ENCODE measurements at regions not wholly inside any gene's neighbourhood (a gene's known extent, or its start where the extent isn't known, plus 50 kb on each side); places are given as distances from the start of the nearest gene placed in this dataset.
"Not testable (repeated sequence)": the region's sequence is repeated elsewhere in the genome, so short reads cannot be mapped to it uniquely, and the experiment has no call there.

DNA sequence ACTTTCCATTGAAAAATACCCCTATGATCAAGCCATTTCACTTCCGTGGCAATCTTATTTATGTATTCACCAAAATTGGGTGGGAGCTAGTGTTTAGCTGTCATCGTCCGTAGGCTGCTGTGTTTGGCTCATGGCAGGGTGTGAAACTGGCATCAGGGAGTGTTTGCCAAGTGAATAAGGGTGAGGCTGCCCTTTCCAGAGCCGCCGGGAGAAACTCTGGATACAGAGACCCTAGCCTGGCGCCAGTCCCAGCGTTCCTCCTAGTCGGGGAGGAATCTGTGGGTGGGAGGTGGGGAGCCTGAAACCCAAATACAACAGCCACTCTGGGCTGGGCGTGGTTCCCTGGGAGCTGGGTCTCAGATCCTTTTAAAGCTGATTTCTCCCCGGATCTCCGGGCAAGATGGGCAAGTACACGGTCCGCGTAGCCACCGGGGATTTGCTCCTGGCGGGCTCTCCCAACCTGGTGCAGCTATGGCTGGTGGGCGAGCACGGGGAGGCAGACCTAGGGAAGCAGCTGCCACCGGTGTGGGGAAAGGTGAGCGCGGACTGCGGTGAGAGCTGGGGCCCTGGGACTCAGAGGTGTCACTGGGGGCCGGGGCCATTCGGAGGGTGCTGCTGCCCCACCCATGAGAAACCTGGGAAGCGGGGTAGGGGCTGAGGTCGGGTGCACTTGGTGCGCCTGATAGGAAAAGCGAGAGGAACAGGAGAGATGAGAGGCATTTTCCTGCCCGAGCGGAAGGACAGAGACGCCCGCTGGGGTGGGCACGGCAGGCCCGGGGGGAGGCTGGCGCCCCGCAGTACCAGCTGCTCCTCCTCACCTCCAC, 62.1 kb upstream of the TEKT1 start:
- no peak for DNase-seq

- DNase-seq: no peak
Measured at GRCh38 chr17:6894206-6894528, 62.6 kb upstream of the TEKT1 start.

DNA sequence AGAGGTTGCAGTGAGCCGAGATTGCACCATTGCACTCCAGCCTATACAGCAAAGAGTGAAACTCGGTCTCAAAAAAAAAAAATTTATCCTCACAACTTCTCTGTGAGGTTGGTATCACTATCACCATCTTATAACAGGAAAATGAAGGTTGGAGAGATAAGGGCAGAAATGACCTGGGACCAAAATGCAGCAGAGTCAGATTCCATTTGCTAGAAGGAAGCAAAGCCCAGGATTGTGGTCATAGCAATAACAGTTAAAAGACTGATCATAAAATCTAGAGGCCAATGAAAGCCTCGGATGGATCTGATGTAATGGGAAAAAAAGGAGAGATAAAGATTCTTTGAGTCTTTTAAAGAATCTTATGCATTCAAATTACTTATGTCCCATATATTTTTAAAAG, 69.6 kb upstream of the TEKT1 start:
- no peak for DNase-seq

DNA sequence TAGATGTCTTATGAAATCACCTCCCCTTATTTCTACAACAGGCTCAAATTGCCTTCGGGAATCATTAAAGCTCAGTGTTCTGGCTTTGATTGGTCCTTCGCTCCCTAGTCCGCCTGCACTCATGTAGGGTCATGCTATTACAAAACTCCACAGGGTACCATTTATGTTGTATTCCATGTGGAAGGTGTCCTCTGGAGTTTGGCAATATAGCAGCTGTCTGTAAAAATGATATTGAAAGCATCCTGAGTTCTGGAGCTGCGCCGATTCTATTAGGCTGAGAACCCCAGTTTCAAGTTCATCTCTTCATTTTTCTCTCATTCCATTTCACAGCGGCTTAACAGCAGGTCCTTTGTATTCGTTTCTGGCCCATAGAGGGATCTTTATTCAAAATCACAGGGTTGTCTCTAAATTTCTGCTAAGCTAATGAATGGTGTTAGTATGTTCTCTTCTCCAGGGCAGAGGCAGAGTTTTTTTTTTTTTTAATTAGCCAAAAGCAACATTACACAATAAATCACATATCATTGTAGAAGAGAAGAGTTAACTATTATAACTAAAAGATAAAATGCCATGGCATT, 71.9 kb upstream of the TEKT1 start:
- DNase-seq: no peak

- no peak for DNase-seq
Measured at GRCh38 chr17:6908807-6909206, 77.3 kb upstream of the TEKT1 start.

GRCh38 chr17:6910987-6911603, 79.6 kb upstream of the TEKT1 start:
- peak; percentile 45 for DNase-seq

DNA sequence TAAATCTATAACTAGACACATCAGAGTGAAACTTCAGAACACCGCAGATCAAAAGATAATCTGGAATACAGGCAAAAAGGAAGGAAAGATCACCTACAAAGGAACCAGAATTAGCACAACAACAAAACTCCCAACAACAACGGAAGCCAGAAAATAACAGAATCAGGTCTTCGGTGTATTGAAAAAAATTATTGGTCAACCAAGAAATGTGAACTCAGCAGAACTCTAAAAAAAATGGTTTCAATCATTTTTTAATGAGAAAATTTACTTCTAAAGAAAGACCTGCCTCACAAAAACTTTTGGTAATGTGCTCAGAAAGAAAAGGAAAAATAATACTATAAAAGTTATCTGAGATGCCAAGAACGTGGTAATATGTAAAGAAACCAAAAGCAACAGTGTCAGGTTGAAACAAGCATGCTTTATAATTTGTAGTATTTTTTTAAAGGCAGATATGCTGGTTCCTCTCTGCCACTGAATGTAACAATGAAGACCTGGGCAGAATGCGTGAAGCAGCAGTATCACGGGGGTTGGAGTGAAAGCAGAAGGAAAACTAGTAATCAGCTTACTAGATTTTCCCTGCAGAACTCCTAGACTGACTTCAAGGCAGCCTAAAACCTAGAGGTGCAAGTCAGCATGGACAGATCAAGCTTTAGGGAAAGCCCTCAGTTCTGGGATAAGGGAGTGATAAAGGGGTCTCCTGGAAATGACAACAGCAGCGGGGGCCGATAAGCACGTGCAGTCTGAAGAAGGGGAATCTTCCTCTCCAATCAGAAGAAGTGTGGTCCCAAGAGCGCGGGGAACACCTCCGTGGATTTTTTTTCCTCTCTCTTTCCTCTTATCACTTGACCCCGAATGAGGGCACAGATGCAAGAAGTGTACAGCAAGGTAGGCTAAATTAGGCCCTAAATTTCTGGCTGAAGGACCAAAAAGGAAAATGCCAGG, 80.9 kb upstream of the TEKT1 start:
- DNase-seq: no peak

DNA sequence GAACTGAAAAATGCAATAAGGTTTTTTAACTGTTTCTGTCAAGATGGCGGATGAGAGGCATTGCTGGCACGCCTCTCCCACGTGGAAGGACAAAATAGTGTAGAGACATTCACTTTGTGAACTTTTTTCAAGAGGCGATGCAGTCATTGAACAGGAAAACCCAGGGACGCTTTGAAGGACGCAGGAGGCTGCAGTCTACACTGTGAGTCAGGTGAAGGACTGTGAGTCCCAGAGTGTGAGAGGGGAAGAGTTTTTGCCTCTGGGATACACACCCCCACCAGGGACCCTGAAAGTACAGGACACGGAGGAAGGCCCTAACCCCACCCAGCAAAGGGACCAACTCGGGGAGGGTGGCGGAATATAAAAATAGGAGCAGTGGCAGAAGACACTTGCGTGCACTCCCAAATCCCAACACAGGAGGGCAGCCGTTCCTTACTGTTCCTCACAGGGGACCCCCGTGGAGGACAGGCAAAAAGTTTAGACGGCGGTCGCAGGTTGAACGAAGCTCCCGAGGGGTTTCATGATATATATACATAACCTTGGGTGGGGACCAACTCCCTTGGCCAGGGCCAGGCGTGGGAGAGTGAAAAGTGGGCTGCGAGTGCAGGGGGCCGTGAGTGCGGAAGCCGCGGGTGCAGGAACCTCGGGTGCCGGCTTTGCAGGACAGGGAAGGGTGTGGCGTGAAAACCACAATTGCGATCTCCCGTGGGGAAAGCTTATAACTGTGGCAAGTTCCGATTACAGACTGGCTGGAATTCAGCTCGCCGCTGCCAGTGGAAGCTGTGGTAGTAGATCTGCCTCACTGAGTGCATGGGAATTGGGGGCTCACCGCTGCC, 82.0 kb upstream of the ALOX12 start:
- peak; percentile 51 for DNase-seq

DNA sequence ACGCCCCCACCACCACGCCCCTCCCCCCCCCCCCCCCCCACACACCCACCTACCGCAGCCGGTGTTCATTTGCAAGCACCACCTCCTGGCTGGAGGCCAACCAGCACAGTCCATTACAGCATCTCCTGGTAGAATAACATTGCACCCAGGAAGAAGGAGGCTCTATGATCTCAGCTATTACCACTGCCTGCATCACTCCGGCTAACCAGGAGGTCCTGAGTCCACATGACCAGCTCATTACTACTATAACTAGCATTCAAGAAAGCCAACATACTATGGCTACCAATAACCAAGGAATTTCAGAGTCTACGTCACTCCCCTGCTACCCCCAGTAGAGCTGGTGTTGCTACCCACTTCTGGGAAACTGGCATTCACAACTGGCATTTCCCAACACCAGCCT, 81.1 kb upstream of the ALOX12 start:
- no peak for DNase-seq

DNA sequence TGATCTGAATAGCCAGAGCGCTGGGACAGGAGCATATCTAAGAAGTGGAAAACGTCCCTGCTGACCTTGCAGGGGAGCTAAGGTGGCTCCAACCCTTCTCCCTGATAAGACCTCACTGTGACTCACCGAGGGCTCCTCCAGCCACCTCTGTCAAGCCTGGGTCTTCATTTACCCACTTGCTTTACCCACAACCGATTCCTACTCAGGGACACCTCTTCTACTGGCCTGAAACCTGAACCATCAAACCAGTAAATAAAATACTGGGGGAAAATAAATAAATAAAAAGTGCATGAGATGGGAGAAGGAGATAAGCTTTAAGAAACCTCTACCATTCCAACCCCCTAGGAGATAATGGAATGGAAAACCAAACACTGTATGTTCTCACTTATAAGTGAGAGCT, 80.2 kb upstream of the ALOX12 start:
- DNase-seq: no peak

DNA sequence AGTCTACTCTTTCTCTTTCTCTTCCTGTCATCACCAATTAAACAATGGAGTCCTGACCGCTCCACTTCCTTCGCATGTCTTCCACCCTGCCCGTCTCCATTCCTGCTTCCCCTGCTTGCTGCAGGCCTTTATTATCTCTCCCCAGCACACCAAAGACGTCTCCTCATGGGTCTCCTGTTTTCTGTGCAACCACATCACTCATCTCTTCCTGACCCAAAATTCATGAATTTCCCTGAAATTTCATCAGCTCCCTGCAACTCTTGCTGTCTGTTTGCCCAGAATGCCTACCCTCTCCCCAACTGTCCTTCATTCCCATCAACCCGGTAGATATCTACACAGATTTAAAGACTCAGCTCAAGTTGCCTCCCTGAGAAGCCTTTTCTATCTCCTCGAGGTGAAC, 76.7 kb upstream of the ALOX12 start:
- no peak for DNase-seq

DNA sequence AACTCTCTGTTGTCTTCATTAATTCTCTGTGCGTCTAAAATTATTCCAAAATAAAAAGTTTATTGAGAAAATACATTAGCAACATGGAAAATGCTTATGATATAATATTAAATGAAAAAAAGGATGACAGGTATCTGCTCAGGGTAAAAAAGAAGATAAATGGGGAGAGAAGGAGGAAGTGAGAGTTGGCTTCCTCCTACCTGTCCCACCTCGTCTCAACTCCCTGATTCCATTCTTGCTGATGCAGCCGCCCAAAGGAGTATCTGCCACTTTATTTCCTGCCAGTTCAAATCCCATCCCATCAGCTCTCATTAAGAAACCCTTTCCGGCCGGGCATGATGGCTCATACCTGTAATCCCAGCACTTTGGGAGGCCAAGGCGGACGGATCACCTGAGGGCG, 72.5 kb upstream of the ALOX12 start:
- no peak for DNase-seq

DNA sequence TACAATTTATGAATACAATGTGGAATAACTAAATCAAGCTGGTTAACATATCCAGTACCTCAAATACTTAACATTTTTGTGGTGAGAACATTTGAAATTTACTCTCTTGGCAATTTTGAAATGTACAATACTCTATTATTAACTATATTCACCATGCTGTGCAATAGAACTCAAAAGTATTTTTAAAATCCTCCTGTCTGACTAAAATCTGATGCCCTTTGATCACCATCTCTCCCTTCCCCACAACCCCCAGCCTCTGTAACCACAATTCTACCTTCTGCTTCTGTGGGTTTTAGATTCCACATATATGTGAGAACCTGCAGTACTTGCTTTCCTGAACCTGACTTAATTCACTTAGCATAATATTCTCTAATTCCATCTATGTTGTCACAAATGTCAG, 71.6 kb upstream of the ALOX12 start:
- no peak for DNase-seq

DNA sequence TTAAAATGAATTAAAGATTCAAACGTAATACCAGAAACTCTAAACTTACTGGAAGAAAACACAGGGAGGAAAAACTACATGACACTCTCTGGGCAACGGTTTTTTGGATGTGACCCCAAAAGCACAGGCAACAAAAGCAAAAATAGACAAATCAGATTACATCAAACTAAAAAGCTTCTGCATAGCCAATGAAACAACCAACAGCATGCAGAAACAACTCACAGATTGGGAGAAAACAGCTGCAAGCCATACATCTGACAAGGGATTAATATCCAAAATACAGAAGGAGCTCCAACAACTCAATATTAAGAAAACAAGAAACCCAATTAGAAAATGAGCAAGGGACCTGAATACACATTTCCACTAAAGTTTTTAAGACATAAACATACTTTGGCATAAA, 69.2 kb upstream of the ALOX12 start:
- DNase-seq: no peak

- no peak for DNase-seq
Measured at GRCh38 chr17:6927290-6928126, 68.3 kb upstream of the ALOX12 start.

- DNase-seq: no peak
Measured at GRCh38 chr17:6928193-6928592, 67.7 kb upstream of the ALOX12 start.

DNA sequence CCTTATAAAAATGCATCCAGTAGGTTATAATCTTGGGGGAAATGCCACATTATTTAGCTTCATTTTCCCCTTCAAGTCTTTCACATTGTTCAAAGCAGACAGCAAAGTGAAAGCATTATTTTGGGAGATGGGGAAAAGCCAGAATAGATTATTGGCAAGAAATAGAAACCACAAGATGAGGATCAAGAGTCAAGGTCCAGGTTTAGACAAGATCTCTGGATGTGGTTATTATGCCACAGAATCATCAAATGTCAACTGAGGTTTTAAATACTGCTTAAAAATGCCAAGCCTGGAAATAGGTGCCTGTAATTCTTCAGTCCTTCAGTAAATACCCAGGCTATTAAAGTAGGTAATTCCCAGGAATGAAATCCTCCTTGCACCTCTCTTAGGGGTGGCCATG, 65.1 kb upstream of the ALOX12 start:
- DNase-seq: no peak

- not testable (repeated sequence) for DNase-seq
Measured at GRCh38 chr17:6934544-6934943, 61.3 kb upstream of the ALOX12 start.

GRCh38 chr17:6936370-6937028, 59.4 kb upstream of the ALOX12 start:
- no peak for DNase-seq

GRCh38 chr17:6938637-6939036, 57.2 kb upstream of the ALOX12 start:
- DNase-seq: no peak

- DNase-seq: no peak
Measured at GRCh38 chr17:6940186-6940649, 55.6 kb upstream of the ALOX12 start.

All from NCI-H2171 (cell line).